GM21360 (cell line): ENCODE measurements at regions not wholly inside any gene's neighbourhood (a gene's known extent, or its start where the extent isn't known, plus 50 kb on each side); places are given as distances from the start of the nearest gene placed in this dataset.

ENCODE experiments used
- ATAC-seq: cut with Tn5 transposase; IDR thresholded peaks from one replicate; pipeline ENCODE4 v1.9.1; 2021; ENCODE audit warnings: mild to moderate bottlenecking, moderate library complexity; ENCODE audit not compliant: unreplicated experiment

DNA sequence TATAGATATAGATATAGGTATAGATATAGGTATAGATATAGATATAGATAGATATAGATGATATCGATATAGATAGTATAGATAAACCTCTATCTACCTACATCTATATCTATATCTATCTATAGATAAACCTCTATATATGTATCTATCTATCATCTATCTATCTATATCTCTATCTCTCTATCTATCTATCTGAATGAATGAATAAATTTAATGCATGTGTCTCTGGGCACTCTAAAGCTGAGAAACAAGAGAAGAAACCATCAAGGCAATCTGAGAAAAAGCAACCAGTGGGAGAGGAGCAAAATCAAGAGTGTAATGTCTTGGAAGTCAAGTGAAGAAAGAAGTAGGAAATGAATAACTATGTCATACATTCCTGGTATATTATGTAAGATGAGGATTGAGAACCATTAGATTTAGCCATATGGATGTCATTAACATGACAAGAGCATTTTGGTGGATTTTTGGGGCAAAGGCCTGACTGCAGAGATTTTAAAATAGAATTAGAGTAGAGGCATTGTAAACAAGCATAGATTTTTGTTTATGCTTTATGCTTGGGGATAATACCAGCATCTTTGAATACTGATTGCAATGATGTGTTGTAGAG, 1262.7 kb upstream of the MIR17HG start:
- ATAC-seq = no peak

DNA sequence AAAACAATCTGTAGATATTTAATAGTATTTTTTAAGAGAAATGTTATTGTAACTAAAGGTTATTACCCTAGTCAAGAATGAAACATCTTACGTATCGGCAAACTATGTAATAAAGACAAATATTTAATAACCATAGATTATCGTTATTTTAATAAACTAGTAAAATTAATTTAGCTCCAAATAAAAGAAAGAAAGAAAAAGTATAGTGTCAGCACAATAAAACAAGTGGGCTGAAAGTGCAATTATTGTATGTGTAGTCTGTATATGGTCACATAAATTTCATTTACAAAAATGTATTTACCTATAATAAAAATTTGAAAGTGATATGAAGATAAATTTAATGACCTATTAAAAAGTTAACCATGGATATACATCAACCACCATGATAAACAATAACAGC, 1258.4 kb upstream of the MIR17HG start:
- no peak for ATAC-seq

DNA sequence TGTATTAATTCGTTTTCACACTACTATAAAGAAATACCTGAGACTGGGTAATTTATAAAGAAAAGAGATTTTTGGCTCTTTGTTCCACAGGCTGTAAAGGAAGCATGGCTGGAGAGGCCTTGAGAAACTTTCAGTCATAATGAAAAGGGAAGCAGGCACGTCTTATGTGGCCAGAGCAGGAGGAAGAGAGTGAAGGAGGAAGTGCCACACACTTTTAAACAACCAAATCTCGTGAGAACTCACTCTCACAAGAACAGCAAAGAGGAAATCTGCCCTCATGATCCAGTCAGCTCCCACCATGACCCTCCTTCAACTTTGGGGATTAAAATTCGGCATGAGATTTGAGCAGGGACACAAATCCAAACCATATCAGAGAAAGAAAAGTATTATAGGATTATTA, 1255.9 kb upstream of the MIR17HG start:
- ATAC-seq = no peak

DNA sequence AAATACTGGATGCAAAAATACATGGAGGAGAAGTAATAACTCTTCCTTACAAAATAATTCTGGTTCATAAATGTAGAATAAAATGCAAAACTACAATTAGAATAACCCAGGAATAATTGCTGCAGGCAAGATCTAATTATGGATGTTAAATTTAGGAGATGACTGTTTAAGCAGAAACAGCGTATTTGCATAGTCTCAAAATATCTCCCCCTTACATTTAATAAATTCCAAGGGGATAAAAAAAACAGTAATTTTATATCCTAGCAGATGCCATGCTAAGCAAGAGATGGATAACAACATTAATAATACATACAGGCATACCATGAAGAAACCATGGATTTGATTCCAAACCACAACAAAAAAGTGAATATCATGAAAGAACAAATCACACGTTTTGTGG, 1253.1 kb upstream of the MIR17HG start:
- no peak for ATAC-seq

DNA sequence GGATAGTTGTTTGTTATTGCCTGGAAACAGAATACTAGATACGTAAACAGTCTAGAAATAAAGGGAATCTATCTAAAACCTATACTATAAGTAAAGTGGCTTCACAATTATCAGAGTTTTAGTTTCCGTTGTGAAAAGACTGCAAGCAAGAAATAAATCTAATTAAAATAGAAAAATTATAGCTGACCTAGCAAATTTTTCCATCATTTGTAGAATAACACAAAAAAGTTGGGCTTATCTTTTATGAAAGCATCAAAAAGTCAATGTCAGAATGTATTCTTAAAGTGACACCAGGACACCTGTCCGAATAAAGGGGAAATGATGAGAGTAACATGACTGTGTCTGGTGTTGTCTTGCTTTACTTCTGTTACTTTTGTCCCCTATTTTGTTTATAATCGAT, 1248.9 kb upstream of the MIR17HG start:
- no peak for ATAC-seq

DNA sequence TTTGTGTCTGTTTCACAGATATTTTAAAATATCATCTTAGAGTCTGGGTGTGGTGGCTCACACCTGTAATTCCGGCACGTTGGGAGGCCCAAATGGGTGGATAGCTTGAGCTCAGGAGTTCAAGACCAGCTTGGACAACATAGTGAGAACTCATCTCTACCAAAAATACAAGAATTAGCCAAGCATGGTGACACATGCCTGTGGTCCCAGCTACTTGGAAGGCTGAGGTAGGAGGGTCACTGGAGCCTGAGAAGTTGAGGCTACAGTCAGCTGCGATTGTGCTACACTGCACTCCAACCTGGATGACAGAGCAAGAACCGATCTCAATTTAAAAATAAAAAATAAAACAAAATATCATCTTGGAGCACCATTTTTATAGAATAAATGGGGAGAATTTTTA, 1247.6 kb upstream of the MIR17HG start:
- no peak for ATAC-seq

DNA sequence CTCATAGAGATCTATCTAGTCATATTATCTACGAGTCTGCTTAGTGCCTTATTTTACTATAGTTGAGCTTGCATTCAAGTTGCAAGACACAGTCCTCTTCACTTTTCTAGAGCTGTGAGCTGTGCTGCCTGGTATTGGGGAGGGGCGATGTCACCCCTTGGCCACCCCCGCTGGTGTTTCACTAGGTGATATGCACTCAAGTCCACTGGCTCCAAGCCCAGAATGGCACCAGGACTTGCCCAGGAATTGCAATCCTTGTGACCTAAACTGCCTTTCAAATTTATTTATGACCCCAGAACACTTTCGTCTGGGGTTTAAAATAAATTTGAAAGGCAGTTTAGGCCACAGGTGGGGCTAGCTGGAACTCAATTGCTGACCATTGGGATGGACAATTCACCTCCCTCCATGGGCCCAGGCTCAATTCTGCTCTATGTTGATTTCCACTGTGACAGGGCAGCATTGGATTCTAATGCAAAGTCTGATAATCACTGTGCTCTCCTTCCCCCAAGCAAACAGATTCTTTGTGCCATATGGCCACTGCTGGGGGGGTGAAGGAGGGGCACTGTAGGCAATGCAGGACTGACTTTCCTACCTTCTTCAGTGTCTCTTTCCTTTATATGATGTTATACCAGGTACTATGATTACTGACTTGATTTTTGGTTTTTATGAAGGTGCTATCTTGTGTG, 1244.2 kb upstream of the MIR17HG start:
- ATAC-seq = no peak

DNA sequence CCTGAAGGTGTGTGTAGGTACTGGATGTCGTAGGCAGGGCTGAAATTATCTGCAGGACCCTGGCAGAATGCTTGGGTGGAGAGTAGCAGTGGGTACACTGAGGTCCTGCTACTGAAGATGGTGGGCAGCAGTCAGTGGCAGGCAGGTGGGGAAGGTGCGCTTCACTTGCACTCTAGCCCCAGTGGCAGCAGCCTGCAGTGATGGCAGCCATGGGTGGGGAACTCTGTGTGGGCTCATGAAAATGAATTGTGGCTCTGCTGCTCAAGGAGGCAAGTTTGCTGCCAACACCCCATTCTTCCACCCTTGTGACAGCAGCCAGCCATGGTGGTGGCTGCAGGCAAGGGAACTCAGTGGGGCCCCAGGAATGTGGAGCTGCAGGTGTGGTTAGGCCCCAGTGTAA, 1242.7 kb upstream of the MIR17HG start:
- ATAC-seq = no peak

DNA sequence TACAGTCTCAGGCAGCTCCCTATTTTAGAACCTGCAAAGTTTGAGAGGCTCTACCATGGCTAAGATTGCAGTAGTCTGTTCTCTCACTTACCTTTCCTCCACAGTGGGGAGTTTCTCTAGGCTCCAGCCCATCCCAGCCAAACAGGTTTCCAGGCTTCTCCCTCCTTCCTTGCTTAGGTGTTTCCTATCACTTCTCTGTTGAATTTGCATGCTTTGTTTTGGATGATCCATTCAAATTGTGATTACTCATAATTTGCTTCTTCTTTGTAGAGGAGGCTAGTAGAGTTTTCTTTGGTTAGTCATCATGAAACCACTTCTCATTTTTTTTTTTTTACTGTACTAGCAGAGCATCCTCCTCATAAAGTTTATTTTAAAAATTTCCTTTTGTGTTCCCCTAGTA, 1242.2 kb upstream of the MIR17HG start:
- no peak for ATAC-seq

DNA sequence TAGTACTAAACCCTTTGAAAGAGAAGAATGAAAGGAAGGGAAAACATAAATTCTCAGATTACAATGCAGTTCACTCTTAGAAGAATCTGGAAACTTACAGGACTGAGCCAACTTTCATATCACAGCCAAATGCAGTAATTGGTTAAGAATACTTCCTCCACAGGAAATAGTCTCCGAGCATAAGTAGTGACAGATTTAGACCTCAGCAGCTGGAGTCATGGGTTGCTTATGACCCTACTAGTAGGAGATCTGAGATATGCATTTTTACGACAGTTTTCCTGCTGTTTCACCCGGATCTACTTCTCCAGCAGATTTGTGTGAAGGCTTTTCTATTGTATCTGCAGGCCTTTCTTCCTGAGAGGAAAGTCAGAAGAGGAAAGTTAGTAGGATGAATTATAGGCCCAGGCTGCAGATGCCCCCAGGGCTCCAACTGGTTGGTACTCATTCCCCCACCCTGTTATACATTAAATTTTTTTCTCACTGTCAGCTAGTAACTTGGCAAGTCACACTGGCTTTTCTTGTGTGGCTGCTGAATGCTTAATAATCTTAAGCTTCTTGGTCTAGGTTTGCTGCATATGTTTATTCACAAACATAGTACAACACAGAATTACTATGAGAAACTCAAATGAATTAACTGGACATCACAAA, 1241.5 kb upstream of the MIR17HG start:
- no peak for ATAC-seq

DNA sequence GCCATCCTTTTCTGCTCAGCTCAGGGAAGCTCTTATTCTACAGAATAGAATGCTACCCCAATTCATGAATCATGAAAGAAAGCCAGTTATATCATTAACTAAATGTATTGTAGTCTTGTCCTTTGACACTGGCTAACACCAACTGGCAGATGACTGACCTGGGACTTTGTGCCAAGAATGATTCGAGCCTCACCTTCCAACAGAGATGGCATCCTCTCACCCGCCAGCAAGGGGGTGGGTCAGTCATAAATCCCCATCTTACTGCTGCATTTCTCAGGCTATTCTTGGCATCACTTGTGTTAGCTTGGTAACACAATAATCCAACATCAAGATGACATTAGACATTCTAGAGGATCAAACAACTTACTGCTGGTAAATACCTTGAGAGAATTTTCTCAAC, 1239.8 kb upstream of the MIR17HG start:
- no peak for ATAC-seq

DNA sequence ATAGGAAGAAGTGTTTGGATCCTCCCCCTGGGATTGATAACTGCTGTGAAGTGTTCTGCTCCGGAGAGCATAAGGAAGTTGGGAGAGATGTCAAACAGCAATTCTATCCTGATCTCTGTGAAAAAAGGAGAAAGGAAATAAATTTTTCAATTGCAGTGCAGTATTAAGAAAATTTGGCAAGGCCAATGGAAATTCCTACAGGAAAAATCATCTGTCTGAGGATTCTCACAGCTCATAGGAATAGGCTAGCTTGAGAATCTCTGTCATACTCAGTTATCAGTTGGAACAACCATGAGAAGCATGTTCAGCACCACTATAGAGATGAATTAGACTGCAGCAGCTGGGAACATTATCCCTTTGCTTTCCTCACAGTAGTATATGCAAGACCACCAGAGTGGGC, 1238.9 kb upstream of the MIR17HG start:
- ATAC-seq = no peak

DNA sequence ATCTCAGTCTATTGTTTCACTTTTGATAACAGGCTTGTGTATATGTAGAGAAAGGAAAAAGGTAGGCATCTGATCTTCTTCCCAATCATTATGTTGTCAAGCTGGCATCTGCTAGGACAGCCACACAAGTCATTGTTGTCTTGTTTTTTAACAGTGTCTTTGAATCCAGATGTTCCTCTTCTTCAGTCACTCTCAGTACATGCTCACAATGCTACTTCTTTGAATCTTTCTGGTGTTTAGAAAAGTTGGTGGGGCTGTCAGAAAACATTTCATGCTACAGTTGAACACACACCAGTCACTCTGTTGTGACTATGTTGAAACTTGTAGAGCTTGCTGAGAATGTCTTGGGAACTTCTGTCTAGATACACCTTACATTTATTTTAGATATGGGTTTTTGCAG, 1231.4 kb upstream of the MIR17HG start:
- ATAC-seq = no peak

DNA sequence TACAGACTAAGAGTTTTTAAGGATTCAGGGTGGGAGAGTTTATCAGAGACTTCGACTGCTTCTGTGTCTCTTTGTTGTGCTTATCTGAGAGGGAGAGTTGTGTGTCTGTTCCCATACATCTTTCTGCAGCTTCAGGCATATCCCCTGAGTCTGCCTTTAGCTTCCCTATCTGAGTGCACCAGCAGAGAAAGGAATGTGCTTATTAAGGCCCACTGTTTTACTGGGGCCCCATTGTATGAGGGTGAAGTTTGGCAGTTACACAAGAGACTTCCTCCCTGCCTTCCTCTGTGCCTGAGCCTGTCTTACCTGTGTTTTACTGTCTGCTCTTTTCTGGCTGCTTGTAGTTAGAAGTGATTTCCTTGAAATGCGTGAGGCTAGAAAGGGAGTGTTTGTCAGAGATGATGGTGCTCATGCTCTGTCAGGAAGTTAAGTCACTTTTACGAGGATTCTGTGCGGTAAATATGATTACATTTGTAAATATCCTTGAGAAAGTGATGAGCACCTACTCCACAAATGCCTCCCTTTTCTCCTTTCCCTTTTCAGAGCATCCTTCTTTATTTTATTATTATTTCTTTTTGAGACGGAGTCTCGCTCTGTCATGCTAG, 1228.9 kb upstream of the MIR17HG start:
- ATAC-seq = no peak

DNA sequence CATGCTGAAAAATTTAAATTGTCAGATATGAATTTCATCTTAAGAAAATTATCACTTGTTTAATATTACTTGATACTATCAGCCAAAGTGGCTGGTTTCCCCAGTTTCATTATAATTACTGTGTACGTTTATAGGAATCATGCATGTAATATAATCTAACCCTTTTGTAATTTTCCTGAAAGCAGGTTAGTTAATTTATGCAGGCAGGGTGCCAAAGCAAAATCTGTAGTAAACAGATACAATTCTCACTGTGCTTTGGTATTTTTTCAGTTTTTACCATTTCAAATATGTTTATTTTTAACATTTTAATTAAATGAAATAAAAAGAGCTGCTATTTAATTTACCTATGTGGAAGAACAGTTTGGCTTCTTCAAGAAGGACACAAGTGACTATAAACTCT, 1227.5 kb upstream of the MIR17HG start:
- ATAC-seq = no peak

DNA sequence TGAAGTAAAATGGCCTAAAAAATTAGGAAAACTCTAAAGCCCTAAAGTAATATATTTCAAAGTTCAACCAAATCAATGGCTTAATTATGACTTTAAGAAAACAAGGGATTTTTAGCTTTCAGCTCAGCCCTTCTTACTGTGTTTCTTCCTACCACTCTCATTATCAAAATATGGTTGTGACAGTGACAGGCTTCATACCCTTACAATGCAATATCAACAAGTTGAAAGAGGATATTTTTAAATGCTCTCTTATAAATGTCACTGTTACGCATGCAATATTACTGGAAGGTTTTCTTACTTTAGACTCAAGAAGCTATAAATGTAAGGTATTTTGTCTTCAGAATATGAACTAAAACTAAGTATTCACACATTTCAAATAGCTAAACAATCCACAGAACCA, 1225.7 kb upstream of the MIR17HG start:
- no peak for ATAC-seq

DNA sequence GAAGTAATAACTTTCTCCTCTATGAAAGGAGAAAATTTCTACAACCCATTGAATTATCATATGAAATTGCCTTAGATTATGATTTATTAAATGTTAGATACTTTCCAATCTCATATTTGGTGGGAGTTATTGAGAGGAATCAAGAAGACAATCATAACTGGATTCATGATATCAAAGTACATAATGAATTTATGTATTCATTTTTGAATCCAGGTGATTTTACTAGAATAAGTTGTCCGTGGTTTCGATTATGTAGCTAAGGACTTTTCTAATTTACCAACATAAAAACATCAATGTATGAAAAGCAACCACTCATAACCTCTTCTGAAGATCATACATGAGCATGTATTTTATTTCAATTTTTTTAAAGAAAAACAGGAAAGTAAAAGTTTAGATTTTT, 1225.0 kb upstream of the MIR17HG start:
- no peak for ATAC-seq

DNA sequence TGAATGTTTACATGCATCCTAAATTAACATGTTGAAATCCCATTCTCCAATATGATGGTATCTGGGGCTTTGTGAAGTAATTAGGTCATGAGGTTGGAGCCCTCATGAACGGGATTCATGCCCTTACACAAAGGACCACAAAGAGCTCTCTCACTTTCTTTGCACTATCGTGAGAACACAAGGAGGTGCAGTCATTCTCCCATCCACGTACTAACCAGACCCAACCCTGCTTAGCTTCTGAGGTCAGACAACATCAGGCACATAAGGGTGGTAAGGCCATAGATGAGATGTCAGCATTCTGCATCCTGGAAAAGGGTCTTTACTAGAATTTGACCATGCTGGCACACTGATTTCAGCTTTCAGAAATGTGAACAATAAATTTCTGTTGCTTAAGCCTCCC, 1211.9 kb upstream of the MIR17HG start:
- no peak for ATAC-seq

DNA sequence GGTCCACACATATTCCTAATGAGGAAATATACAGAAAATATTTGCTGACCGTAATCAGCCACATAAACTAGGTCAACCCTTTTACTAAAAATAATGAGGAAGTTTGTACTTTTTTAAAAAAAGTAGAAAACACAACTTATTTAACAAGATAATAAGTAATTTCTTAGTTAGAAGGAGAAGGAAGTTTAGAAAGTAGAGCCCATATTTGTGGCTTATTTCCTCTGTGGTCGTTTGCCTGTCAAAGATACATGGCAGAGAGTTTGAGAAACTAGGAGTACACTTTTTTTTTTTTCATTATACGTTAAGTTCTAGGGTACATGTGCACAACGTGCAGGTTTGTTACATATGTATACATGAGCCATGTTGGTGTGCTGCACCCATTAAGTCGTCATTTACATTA, 1205.2 kb upstream of the MIR17HG start:
- no peak for ATAC-seq

DNA sequence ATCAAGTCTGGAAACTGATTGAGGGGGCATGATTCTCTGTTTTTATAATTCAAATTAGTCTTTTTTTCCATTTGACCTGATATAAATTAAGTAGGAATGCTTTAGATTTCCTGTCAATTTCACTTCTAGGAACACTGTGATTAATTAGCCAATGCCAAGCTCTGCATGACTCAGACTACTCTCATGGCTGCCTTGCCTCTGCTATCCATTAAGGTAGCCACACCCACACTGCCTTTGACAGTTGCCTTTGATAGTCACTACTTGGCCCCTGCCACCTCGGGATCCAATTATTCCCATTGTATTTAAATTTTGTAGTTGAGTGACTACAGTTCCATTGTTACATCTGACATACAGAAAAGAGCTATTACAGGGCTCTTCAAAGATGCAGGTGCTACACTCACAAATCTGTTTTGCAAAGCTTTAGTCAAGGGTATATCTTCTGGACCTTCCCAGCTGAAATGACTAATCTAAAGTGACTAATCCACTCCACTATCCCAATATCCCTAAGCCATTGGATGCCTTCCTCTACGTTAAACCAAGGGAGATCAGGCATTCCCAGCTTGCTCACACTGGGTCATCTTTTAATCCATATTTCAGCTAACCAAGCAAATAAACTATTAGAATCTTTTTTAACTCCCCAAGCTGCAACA, 1193.1 kb upstream of the MIR17HG start:
- ATAC-seq = no peak

DNA sequence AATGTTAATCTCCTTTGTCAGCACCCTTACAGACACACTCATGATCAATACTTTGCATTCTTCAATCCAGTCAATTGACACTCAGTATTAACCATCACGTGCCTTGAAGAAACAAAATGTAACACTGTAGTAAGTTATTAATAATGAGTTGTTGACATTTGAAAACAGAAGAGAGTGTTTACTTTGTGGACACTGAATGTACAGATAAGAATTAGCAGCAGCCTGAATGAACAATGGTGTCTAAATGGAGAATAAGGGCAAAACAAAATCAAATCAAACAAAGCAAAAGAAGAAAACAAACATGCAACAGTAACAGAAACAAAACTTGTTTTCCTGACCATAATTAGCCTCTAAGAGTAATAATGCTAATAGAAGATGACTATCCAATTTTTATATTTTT, 1191.1 kb upstream of the MIR17HG start:
- ATAC-seq = no peak

DNA sequence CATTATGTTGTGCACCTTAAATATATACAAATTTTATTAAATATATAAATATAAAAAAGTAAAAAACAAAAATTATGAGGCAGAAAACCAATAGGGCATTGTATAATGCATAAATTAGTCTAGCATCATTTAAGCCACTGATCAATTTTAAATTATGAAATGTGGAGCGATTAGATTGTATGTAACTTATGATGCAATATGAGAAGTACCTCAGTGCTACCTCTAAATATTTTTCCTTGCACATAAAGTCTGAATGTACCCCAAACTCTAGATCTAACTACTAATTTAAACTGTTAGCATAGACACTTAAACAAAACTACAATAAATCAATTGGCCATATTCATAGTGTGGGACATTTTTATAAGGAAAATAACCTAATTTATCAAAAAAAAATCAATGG, 1178.5 kb upstream of the MIR17HG start:
- no peak for ATAC-seq
